Retina (tissue), 1 donor: ENCODE measurements at regions not wholly inside any gene's neighbourhood (a gene's known extent, or its start where the extent isn't known, plus 50 kb on each side); places are given as distances from the start of the nearest gene placed in this dataset.
A peak's percentile ranks its signal among the peaks of the same experiment; 100 is the strongest.
"Not testable (repeated sequence)": the region's sequence is repeated elsewhere in the genome, so short reads cannot be mapped to it uniquely, and the experiment has no call there.

Experiments used
- DNase-seq: peaks from one replicate; pipeline ENCODE4 v3.0.0-alpha.2; 2016

- DNase-seq = not testable (repeated sequence)
Measured at GRCh38 chr1:185429668-185430067, 112.6 kb upstream of the IVNS1ABP start.

- DNase-seq = no peak
Measured at GRCh38 chr1:185427776-185428175, 110.7 kb upstream of the IVNS1ABP start.

- no peak for DNase-seq
Measured at GRCh38 chr1:185427264-185427663, 110.2 kb upstream of the IVNS1ABP start.

GRCh38 chr1:185426848-185427247 is 109.8 kb upstream of the IVNS1ABP start:
- no peak for DNase-seq

- DNase-seq = peak; percentile 23
Measured at GRCh38 chr1:185425163-185425562, 108.1 kb upstream of the IVNS1ABP start.

DNA sequence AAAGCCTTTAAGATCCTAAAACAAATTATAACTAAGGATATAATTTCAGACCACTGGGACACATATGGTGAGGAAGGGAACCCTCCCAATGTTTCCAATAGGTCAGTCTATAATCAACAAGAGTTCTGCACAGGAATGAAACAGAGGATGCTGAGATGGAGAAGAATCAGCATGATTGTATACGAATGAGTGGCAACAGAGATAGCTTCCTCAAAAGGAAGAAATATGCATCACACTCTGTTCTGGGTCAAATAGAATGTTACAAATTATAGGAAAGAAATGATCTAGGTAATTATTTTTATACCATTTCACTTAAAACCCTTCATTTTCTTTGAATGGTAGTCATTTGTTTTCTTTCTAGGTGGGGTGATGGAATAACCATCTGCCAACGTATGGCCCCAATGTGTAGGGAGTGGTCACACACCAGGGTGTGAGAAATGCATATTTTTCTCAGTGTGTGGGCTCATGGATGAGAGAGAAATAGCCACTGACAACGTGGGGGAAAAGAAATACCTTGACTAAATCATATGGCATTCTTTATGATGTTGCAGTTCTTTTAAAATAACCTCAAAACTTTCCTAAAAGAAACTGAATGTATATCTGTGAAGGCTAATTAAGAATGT is 104.6 kb upstream of the IVNS1ABP start:
- no peak for DNase-seq

- no peak for DNase-seq
Measured at GRCh38 chr1:185420588-185421081, 103.6 kb upstream of the IVNS1ABP start.

- no peak for DNase-seq
Measured at GRCh38 chr1:185419718-185420117, 102.7 kb upstream of the IVNS1ABP start.

- no peak for DNase-seq
Measured at GRCh38 chr1:185418472-185418871, 101.4 kb upstream of the IVNS1ABP start.

DNA sequence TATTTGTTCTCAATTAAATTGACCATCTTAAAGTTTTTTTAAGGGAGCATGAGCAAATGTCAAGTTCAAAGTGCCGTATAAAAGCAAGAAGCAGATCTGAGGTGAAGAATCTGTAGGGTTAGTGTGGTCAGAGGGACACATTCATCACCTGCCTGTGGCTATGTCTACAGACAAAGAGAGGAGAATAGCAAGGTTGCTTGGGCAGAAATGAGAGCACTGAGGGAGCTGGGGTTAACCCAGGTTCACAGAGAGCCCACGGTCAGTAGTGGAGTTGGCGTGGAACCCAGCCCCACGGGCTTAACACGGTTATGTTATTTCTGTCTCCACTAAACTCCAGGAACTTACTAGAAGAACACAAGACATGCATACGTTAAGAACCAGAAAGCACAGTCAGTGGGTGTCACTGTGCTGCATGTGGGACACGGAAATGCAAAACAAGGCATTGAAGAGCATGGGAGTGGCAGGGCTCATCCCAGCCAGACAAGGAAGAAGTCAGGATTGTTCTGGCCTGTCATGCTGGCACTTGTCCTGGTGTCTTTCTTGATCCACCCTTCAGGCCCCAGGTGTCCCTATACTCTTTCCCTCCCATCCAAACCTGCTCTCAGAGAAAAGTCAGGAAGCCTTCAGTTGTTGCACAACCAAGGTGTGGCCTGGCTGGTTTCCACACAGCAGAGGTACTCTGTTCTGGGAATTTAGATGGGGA is 95.5 kb upstream of the IVNS1ABP start:
- no peak for DNase-seq

DNA sequence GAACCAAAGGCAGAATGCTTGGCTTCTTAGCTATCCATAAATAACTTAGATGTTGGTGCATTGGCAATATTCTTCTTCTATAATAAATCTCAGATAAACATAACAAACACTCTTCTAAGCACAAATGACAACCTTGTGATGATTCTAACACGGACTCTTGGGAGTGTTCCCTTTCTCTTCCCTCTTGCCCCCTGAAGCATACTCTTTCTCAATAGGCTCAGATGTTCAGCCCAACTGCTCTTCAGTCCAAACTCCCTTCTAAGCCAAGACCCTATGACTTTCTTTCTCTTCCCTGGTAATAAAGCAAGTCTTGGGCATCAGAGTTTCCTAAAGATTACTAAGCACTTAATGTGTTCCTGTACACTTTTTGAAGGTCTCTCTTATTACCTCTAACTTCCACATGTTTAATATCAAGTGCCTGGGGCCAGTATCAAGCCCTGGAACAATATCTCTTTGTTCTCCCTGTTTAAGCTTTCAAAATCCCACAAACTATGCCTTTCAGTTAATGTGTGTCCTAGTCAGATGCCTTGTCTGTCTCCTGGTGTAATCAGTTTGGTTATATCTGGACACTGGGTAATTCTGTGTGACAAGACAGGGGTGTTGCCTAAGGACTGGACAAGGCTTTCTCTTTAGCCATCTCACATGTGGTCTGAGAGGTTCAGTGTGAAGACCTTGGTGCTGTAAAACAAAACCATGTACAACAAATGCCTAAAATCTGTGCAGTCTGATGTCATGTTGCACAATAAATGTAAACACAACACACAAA is 92.9 kb upstream of the IVNS1ABP start:
- DNase-seq = no peak

GRCh38 chr1:185409345-185409744 is 92.3 kb upstream of the IVNS1ABP start:
- no peak for DNase-seq

- DNase-seq = no peak
Measured at GRCh38 chr1:185408700-185409270, 91.7 kb upstream of the IVNS1ABP start.

DNA sequence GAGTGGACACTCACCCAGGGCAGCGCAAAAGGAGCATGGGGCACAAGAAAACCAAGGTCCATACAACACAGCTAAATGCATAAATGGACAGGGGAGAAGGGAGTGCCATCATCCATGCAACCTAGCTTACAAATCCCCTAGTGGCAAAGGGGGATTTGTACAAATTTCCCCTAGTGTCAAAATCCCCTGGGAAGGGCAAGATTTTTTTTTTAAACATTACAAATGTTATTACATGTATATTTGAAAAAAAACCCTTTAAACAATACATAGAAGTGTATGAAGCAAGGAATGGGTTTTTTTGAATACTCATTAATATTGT is 89.6 kb upstream of the IVNS1ABP start:
- no peak for DNase-seq

DNA sequence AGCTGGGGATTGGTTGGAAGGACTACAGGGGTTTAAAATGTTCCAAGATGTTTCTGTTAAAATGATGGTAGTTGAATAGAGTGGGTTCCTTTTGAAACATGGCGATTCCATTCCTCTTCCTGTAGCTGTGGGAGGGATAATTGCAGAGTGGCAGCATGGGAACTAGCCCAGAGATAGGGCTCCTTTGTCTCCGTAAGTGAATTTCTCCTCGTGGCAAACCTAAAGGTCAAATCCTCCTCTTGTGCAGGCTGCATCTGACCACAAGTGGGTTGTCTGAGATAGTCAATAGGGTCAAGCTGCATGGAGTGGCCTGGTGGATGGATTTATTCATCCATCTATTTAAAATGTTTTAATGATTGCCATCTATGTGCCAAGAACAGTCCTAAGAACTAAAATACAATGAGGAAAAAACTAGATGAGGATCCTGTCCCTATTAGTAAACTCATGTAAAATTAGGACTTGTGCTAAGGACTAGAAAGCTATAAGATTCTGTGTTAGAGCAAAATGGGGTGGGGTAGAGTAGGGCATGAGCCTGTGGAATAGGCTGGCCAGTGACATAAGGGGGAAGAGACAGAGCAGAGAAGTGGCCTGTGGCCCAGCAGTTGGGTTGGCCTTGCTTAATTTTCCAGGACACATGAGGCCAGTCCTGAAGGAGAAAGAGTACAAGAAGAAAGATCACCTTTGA is 89.1 kb upstream of the IVNS1ABP start:
- no peak for DNase-seq

DNA sequence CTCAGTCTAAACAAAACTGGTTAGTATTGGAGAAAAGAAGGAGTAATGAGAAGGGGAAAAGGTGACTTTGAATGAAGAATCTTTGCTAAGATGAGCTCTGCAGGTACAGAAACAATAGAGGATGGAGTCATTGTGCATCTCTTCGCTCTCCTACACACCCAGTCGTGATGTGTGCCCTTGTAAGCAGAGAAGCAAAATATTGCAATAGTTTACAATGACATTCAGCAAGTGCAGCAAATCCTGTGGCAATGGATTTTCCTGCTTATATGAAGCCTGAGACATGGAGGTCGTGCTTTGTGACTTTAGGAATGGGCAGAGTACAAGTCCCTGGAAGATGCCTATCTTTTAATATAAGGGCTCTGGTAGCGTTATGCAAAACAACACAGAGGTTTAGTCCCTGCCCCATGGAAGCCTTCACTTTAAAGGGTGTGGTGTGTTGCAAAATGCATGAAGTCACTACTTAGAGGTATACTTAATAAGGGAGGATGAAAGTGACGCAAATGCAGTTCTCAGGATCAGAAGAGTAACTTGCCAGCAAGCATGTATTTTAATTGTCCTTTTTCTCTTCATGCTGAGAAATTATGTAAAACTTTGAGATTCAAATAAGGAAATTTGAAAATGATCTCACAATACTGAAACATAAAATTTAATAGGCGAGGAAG is 88.0 kb upstream of the IVNS1ABP start:
- no peak for DNase-seq

GRCh38 chr1:185404291-185404690 is 87.2 kb upstream of the IVNS1ABP start:
- no peak for DNase-seq

GRCh38 chr1:185402930-185403329 is 85.9 kb upstream of the IVNS1ABP start:
- no peak for DNase-seq

GRCh38 chr1:185401019-185401418 is 84.0 kb upstream of the IVNS1ABP start:
- no peak for DNase-seq

DNA sequence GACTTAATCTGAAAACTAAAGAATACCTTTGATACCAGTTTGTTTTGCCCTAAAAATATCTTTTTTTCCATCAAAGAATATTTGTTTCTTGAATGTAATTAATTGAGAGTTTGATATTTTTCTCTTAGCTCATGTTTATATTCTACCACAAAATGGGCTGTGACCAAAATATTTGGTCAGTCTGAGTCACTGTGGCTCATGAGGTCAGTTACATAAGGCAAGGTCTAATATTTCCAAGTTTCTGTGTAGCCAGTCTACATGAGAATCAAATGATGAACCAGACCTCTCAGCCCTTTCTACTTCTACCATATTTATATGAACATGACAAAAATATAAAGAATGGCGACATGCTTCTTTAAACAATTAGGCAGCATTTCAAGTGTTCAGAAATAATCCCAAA is 83.0 kb upstream of the IVNS1ABP start:
- DNase-seq = no peak

DNA sequence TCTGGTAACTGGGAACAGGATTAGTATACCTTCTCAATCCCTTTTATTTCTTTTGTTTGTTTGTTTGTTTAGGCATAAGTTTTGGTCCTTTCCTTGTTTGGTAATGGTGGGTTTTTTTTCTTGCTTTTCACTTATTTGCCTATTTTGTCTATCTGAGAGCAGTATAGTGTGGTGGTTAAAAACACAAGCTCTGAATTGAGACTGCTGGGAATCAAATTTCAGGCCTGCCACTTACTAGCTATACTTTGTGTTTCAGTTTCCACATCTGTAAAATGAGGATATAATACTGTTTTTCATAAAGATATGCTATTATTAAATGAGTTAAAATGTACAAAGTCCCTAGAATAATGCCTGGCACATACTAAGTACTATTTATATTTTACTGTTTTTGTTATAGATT is 81.6 kb upstream of the IVNS1ABP start:
- DNase-seq = no peak

GRCh38 chr1:185398022-185398421 is 81.0 kb upstream of the IVNS1ABP start:
- DNase-seq = no peak

GRCh38 chr1:185397183-185397582 is 80.1 kb upstream of the IVNS1ABP start:
- no peak for DNase-seq
